Renal pelvis (tissue), 1 donor: ENCODE measurements at regions not wholly inside any gene's neighbourhood (a gene's known extent, or its start where the extent isn't known, plus 50 kb on each side); places are given as distances from the start of the nearest gene placed in this dataset.

Experiments used
- DNase-seq: peaks from one replicate; pipeline ENCODE4 v3.0.0-alpha.2; 2013

DNA sequence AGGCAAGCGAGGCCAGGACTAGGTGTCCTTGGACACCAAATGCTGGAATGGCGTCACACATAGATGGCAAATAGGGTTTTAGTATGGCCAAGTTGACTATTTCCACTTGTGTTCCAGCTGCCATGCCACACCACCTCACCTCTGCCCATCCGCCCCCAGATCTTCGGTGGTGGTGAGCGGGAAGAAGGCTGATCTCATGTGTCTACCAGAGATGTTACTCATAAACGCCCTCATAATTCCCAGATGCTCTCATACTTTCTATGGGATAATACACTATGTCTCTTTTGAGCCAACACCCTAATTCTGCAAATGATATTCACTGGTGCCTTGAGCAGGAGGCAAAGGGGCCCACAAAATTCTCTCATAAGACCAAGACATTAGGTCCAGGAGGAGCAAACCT is 281.1 kb upstream of the FN1 start:
- DNase-seq = no peak

DNA sequence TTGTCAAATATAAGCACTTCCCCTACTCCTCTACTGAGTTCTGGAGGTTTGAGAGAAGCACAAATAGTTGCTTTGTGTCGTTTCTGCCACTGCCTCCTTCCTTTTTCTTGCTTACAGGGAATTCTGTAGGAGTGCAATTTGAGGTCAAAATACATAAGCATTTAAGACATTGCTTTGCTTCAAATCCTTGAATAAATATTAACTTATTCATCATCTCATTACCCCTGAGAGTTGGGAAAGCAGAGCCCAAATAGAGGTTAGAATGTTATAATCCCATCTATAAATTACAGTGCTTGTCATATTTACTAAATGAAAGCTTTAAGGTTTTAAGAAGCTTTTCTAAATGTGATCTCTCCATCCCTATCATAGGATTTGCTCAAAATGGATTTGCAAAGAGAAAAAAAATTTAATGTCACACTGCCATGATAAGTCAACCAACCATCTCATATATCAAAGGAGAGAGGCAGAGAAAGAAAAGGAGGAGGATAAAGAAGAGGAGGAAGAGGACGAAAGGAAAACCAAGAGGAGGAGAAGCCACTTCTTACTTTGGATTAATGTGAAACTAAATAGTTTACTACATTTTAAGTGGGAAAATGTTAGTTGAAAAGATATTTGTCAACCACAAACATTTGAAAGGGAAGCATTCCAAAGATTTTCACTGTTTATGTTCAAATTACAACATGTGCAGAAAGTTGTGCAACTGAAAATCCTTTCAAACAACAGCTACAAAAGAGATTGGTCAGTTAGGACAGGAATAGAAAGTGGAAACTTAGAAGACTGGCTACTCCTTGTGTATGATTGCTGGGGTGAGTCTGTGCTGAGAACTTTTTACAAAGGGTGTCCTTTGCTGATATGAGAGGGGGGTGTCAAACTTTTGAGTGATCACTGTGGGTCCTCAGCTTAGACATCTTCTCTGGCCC is 277.3 kb upstream of the FN1 start:
- DNase-seq = no peak

DNA sequence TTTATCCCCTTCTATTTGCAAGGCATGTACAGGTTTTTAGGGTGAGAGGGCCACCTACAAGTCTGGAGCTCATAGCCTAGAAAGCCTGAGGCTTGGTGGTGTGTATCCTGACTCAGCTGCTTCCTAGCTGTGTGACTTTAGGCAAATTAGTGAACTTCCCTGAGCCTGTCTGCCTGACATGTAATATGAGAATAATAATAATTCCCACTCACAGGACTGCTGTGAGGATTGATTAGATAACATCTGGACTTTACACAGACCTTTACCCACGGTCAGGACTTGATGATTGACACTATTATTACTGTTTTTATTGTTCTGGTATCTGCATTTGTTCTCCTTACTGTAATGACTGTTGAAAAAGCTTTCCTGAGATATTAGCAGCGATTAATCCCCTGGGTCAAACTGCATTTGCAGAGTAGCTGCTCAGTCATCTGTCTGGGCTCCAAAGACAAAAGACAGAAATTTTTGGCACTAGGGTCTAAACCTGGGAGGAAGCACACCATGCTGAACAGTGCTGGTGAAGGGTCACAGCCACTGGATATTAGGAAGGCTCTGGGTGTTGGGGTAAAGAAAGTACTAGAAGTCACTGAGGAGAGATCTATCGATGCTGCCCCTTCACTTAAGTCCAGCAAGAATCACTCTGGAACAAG is 276.5 kb upstream of the FN1 start:
- DNase-seq = no peak

DNA sequence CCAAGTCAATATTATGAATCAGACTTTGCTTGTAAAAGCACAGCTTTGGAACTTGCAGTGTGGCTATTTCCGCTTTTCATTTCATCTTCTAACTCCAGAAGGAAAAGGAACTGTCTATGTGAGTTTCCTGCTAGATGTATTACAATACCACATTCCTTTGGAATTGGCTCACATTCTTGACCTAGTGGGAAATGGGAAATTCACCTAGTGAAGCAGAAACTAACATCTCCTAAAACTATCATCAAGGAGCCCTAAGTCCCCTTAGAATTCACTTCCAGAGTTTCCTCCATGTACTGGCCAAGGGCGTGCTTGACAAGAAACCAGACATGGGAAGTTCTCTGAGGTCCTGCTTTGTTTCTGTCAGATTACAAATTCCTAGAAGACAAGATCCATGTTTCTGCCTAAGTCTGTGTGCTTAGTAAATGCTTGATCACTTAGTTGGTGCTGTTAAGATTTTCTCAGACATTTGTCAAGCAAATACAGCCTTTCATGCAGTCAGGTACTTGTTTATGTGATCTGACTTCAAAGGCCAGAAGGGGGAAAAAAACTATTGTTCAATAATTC is 275.7 kb upstream of the FN1 start:
- DNase-seq = no peak

DNA sequence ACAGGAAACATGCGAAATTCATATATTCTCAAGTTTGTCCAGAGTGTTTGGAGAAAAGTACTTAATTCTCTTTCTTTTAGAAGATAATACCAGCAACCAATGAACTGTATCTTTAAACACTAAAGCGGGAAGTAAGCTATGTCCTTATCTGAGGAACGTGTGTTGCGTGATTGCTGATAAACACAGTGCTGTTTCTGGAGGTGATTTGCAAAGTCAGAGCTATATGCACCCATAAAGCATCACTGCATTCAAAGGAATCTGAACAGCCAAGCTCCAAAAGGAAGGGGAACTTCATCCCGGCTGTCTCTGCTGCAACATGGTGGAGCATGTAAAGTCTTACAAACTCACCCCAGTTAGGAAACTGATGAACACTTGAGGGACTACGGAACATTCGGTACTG is 271.7 kb upstream of the FN1 start:
- DNase-seq = no peak

DNA sequence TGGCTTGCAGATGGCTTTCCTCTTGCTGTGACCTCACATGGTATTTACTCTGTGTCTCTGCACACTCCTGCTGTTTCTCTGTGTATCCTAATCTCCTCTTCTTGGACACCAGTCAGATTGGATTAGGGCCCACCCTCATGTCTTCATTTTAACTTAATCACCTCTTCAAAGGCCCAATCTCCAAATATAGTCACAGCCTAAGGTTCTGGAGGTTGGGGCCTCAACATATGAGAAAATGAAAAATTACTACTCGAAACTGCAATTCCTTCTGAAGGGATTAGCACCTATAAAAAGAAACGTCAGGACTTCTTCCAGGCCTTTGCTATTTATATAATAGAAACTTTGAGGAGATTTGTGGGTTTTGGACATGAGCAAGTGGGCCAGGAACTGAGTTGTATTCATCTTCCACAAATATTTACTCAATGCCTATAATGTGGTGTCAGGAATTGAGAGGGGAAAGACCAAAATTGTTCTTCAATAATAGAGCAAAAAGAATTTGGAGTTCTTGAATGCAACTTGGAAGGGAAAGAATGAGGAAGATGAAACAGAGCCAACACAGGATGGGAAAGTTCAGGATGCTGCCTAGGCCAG is 270.0 kb upstream of the FN1 start:
- no peak for DNase-seq

DNA sequence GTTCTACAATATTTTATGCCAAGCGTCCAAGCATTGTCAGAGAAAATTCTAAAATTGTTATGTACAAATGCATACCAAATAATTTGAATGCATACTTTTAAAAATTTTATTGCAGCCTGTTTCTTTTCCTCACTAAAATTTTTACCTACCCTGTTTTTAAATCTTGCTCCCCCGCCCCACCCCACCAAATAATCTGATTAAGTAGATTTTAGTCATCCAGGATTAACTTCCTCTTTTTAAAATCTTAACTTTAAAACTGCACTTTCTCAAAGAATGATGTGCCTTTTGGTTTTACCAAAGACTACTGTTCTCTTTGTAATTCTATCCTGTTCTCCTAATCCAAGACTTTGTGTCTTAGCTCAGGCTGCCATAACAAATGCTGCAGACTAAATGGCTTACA is 269.4 kb upstream of the FN1 start:
- DNase-seq = no peak

DNA sequence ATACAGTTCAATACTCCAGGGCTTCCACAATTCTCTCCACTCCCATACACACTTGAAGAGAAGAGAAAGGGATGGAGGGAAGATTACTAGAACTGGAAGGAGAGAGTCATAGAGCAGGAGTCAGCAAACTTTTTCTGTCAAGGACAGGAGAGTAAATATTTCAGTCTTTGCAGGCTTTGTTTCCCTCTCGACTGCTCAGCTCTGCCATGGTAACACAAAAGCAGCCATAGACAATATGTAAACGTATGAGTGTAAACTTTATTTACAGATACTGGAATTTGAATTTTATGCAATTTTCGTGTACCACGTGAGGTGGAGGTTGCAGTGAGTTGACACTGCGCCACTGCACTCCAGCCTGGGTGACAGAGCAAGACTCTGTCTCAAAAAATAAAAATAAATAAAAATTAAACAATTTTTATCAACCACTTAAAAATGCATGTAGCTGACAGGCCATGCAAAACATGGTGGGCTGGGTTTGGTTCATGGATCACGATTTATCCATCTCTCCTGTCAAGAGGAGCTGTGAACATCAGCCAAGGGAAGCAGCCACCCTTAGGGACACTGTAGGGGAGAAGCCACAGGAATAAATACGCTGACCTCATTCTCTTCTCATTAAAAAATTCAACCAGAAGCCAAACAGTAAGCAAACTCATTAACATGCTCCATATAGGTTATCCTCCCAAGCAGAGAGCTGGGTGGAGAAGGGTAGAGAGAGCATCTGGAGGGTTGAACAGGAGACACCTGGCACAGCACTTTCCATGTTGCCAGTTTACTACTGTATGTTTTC is 266.4 kb upstream of the FN1 start:
- no peak for DNase-seq

DNA sequence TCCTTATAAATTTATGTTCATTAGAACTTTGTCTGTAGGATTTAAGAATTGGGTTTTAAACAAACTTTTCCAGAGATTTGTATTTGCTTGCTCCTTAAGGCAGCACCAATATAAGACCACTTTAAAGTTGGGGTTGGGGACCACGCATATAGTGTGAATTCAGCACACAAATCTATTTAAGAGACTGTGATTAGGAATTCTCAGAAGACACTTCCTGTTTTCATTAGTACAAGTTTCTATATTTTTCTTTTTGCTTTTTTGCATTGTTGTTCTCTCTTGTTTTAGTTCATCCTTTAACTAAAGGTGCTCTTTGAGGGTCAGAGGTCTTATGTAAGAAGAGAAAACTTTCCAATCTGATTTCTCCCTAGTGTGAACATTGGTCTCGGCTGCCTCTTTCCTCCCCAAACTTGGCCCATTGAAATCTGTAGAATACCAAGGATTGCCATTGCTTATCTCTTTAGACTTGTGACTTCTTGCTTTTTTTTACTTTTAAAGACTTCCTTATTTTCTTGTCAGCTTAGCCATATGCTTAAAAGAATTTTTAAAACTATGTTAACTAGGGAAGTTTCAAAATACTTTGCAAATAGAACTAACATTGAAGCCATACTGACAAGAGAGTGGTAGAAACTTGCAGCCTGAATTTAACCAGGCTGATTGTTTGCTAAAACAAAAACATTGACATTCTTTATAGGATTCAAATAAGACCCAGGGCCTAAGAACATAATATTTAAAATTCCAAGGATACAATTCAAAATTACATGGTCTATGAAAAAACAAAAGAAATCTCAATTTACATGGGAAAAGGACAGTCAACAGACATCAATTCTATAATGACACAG is 264.1 kb upstream of the FN1 start:
- DNase-seq = no peak

DNA sequence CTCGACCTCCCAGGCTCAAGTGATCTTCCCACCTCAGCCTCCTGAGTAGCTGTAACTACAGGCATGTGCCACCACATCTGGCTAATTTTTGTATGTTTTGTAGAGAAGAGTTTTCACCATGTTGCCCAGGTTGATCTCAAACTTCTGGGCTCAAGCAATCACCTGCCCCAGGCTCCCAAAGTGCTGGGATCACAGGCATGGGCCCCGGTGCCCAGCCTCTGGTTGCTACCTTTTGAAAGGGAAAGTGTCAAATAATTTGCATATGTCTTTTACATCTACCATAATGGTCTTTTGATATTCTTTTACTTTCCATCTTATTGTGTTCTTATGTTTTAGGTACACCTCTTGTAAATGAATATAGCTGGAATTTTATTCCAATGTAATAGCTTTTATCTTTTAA is 263.1 kb upstream of the FN1 start:
- no peak for DNase-seq

DNA sequence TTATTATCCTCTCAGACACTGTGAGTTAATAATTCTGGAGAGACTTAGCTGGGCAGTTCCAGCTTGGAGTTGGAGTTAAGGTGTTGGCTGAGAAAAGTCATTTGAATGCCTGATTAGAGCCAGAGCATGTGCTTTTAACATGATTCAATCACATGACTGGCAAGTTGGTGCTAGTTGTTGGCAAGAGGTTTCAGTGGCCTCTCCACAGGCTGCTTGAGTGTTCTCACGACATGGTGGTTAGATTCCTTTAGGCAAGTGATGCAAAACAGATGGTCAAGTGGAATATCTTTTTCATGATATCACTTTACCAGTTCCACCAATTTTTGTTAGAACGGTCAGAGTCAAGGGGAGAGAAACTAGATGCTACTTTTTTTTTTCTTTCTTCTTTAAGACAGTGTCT is 262.7 kb upstream of the FN1 start:
- no peak for DNase-seq

DNA sequence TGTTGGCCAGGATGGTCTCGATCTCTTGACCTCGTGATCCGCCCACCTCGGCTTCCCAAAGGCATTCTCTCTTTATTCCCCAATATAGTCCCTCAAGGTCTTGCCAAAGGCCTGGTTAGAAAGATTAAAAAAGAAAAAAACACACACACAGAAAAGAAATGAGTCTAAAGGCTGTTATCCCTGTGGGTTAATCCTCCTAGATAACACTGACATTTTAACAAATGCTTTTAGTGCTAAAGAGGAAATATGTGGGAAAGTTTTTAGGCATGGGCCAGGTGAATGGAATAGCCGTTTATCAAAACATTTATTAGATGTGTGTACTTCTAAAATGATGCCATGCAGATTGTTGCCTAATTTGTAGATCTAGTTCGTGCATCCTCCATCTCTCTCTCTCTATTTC is 261.6 kb upstream of the FN1 start:
- no peak for DNase-seq

DNA sequence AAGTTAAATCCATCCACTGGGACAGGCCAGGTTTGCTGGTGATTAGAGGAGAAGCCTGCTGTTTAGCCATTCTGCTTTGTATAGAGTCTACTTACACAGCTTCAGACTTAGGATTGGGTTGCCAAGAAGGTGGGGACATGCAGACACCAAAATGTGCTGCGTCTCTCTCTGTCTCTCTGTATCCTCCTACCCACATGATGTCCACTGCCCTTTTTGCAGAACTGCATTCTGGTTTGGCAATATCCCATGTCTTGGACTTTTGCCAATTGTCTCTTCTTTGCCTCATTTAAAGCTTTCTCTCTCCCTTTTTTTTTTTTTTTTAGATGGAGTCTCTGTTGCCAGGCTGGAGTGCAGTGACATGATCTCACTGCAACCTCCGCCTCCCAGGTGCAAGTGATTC is 261.1 kb upstream of the FN1 start:
- no peak for DNase-seq

DNA sequence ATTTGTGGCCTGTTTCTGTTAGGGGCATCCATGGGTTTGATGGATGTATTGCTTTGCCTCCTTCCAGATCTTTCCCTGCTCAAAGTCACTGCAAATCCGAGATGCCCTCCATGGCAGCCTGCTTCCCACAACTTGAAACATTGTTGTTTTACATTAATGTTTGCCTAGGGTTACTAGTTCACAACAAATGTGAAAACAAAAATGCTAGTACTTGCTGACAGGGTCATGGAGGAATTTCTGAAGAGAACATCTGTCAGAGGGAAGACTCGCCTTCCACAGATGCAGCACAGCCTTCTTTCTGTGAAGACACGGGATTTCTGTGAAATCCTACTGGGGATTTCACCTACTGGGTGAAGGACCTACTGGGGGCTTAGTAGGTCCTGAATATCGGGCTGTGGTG is 260.0 kb upstream of the FN1 start:
- DNase-seq = no peak

DNA sequence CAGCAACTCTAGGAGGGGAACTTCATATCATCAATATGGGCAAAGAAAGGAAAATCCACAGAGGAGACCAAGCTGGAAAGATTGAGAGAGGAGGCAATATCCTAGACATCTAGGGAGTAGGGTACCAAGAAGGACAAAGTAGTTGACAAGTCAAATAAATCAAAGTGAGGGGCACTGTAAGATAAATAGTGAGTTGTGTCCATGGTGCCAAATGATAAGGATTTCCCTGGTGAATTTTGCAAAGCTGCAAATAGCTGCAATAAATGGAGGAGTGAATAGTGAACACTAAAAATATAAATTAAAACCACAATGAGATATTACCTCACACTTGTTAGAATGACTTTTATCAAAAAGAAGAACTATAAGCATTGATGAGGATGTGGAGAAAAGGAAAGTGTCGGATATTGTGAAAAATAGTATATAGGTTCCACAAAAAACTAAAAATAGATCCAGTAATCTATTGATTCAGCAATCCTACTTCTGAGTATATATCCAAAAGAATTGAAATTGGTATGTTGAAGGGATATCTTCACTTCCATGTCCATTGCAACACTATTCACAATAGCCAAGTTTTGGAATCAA is 258.2 kb upstream of the FN1 start:
- DNase-seq = no peak

DNA sequence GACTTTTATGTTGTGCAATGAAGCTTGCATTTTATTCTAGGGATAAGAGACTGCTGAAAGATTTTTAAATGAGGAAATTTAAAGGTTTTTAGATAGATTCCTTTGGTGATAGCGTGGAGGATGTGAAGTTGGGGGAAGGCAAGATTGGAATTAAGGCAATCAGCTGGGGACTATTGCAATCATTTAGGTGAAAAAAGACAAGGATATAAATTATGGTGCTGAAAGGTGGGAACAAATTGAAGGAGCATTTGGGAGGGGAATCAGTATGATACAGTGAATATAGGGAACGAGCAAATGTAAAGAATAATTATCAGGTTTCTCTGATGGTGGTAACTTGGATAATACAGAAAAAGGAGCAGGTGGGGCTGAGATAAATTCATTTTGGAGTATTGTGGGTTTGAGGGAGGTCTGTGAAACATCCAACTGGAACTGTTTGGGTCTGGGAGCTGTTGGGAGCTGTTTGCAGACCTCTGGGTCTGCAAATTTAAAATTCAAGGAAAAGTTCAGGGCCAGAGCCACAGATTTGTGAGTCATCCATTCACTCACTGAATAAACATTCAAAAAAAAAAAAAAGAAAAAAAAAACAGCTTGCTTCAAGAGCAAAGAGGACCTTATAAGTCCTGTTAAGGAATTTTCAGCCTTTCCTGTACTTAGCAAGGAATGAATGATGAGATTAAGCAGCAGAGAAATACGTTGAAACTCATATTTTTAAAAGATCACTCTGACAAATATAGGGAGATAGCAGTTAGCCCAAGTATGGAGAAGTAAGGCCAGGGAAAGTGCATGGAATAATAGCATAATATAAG is 257.5 kb upstream of the FN1 start:
- no peak for DNase-seq

DNA sequence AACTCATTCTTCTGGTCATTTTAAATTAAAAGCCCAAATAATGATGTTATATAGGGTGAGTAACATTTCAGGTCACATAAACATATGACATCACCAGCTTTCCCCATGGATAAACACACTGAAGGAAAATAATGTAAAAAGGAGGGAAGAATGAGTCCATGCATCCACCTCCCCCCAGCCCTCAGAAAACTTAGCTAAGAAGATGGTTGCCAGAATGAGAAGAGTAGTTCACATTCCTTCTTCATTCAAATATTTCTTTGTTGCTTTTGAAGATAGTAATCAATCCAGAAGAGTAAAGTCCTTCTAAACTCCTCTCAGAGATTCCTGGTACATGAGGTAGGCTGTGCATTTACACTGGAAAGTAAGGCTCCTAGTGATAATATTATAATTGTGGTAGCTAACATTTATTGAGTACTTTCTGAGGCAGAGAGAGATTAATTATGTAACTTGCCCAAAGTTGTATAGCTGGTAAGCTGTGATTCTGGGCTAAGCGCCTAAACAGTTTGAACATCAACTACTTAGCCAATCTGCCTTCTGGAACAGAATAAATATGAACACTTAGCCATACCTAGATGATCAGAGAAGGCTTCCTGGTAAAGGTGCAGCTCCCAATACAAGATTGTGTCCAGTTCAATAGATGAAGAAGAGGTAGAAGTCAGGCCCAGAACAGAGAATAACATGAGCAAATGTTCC is 256.7 kb upstream of the FN1 start:
- no peak for DNase-seq

DNA sequence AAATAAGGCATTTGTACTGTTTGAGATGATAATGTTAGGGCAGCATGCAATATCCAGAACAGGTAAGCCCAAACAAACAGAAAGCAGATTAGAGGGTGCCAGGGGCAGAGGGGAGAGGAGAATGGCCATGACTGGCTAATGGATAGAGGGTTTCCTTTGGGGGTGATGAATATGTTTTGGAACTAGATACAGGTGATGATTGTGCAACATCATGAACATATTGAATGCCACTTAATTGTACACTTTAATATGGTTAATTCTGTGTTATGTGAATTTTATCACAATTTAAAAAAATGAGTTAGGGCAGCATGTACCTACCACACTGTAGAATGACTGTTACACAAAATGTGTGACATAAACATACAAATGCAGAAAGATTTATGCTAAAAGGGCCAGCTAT is 255.5 kb upstream of the FN1 start:
- DNase-seq = no peak
